Astrocyte of the spinal cord (primary cell): ENCODE measurements at regions not wholly inside any gene's neighbourhood (a gene's known extent, or its start where the extent isn't known, plus 50 kb on each side); places are given as distances from the start of the nearest gene placed in this dataset.

Experiments used
- DNase-seq: peaks from one replicate; pipeline ENCODE4 v3.0.0; 2011; ENCODE audit warnings: low read depth, low spot score
- H3K4me3 ChIP-seq: 2 replicates; pipeline ENCODE4 v1.5.1; 2011; ENCODE audit warnings: low read depth, mild to moderate bottlenecking, low read length, moderate library complexity
- CTCF ChIP-seq: IDR thresholded peaks from 2 replicates; pipeline ENCODE4 v1.5.1; 2012; ENCODE audit warnings: low read depth, mild to moderate bottlenecking, low read length, inconsistent platforms
- in situ Hi-C: cut with HindIII; loops from 2 replicates; pipeline ENCODE4 v1.10.0; 2017; ENCODE audit warnings: low sequenced_read_pairs

DNA sequence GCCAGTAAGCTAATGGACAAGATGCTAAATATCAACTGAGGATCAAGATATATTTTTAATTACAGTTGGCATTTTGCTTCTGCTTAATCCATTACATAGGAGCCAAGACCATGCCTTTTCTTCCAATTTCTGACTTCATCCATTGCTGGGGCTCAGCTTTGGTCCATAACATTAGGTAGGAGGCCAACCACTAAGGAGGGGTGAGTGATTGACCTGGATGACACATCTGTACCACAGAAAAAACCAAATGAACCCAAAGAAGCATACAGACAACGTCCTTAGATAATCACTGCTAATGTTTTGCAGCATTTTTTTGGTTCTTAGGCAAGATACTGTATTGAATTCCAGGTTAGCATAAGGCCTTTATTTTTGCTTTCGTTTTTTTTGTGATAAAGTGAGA lies 353.2 kb upstream of the KCNH8 start:
- in situ Hi-C loops, result no loop called here
- H3K4me3 ChIP-seq, result no peak overlapping the region
- DNase-seq, result no peak
- no peak for TF ChIP-seq CTCF

DNA sequence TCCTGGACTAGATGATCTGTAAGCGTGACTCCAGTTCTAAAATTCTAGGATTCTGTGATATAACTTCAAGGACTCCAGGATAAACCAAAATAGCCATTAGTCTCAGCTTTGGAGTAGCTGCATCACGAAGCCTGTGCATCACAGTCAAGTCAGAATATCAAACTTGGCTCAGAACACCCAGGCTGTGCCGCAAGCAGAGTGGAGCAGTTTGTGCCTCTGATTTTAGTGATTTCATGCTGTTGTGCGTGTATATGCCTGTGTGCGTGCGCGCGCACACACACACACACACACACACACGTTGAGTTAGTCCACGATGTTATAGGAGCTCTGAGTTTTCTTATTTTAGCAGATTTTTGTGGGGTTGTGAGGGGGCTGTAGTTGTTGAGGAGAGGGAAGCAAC lies 356.6 kb upstream of the KCNH8 start:
- TF ChIP-seq CTCF, result no peak
- DNase-seq, result no peak

GRCh38 chr3:18791182-18791581 lies 357.1 kb upstream of the KCNH8 start:
- H3K4me3 ChIP-seq, result no peak overlapping the region
- DNase-seq, result no peak
- in situ Hi-C loops, result no loop called here
- TF ChIP-seq CTCF, result no peak

More for the DNA sequence above, 356.6 kb upstream of the KCNH8 start:
- no peak overlapping the region for H3K4me3 ChIP-seq
- in situ Hi-C loops, result no loop called here

DNA sequence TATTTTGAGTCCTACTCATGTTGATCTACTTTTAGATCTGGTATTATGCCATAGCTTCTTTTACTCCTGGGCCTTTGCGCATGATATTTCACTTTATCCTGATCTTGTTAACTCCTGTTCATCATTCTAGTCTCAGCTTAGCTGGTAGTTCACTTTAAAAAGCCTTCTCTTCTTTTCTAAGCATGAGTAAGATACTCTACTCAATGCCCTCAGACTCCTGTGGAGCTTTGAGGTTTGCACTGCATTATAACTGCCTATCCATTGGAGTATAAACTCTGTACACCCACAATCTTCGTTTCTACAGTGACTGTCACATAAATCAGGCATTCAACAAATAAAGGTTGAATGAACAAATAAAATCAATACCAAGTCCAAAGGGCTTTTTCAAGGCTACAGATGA lies 357.9 kb upstream of the KCNH8 start:
- in situ Hi-C loops, result no loop called here
- TF ChIP-seq CTCF, result no peak
- DNase-seq, result no peak
- H3K4me3 ChIP-seq, result no peak overlapping the region

GRCh38 chr3:18789734-18790133 lies 358.6 kb upstream of the KCNH8 start:
- no peak for DNase-seq
- in situ Hi-C loops, result no loop called here
- H3K4me3 ChIP-seq, result no peak overlapping the region
- no peak for TF ChIP-seq CTCF

GRCh38 chr3:18787441-18787840 lies 360.9 kb upstream of the KCNH8 start:
- no peak for TF ChIP-seq CTCF
- H3K4me3 ChIP-seq, result no peak overlapping the region
- in situ Hi-C loops, result no loop called here
- DNase-seq, result no peak
